GM04504 (cell line): ENCODE measurements at regions not wholly inside any gene's neighbourhood (a gene's known extent, or its start where the extent isn't known, plus 50 kb on each side); places are given as distances from the start of the nearest gene placed in this dataset.

Experiments used
- DNase-seq: peaks from one replicate; pipeline ENCODE4 v3.0.0-alpha.2; 2012; ENCODE audit warnings: low read depth

GRCh38 chr12:91622037-91622436 is 439.4 kb upstream of the DCN start:
- DNase-seq, result no peak

- no peak for DNase-seq
Observed at GRCh38 chr12:91620992-91621391, 438.4 kb upstream of the DCN start.

GRCh38 chr12:91620422-91620821 is 437.8 kb upstream of the DCN start:
- no peak for DNase-seq

- DNase-seq, result no peak
Observed at GRCh38 chr12:91618281-91618680, 435.7 kb upstream of the DCN start.

- no peak for DNase-seq
Observed at GRCh38 chr12:91617818-91618217, 435.2 kb upstream of the DCN start.

- DNase-seq, result no peak
Observed at GRCh38 chr12:91616416-91616815, 433.8 kb upstream of the DCN start.

GRCh38 chr12:91613223-91613779 is 430.7 kb upstream of the DCN start:
- DNase-seq, result no peak

- DNase-seq, result no peak
Observed at GRCh38 chr12:91610561-91610960, 427.9 kb upstream of the DCN start.

GRCh38 chr12:91609283-91609682 is 426.7 kb upstream of the DCN start:
- no peak for DNase-seq

GRCh38 chr12:91608542-91608941 is 425.9 kb upstream of the DCN start:
- DNase-seq, result no peak

- no peak for DNase-seq
Observed at GRCh38 chr12:91606662-91607377, 424.2 kb upstream of the DCN start.

GRCh38 chr12:91604897-91605296 is 422.3 kb upstream of the DCN start:
- DNase-seq, result no peak

- no peak for DNase-seq
Observed at GRCh38 chr12:91603060-91603459, 420.4 kb upstream of the DCN start.

- DNase-seq, result no peak
Observed at GRCh38 chr12:91601054-91601453, 418.4 kb upstream of the DCN start.

GRCh38 chr12:91594715-91595114 is 412.1 kb upstream of the DCN start:
- DNase-seq, result no peak

- DNase-seq, result no peak
Observed at GRCh38 chr12:91591639-91591987, 409.0 kb upstream of the DCN start.

GRCh38 chr12:91590966-91591638 is 408.5 kb upstream of the DCN start:
- DNase-seq, result no peak

- no peak for DNase-seq
Observed at GRCh38 chr12:91588874-91589454, 406.3 kb upstream of the DCN start.

- DNase-seq, result no peak
Observed at GRCh38 chr12:91586015-91586414, 403.4 kb upstream of the DCN start.

GRCh38 chr12:91582811-91583210 is 400.2 kb upstream of the DCN start:
- DNase-seq, result no peak

- DNase-seq, result no peak
Observed at GRCh38 chr12:91579516-91580263, 397.1 kb upstream of the DCN start.
